Stomach (tissue), 4 donors: ENCODE measurements at regions not wholly inside any gene's neighbourhood (a gene's known extent, or its start where the extent isn't known, plus 50 kb on each side); places are given as distances from the start of the nearest gene placed in this dataset.

Experiments used
- CTCF ChIP-seq, 7 experiments: fragments of 450-650 bp in 4 of 7; fragments of 200-600 bp in 3 of 7; sonication (generic) in 3 of 7; IDR thresholded peaks; one replicate each; pipeline ENCODE4 v1.5.1; 2016 to 2019; ENCODE audit warnings: antibody characterized with exemption in 7 of 7, control low read depth in 2 of 7, mild to moderate bottlenecking in 1 of 7
- EP300 ChIP-seq: sonication (generic); formaldehyde crosslinking; IDR thresholded peaks from one replicate; pipeline ENCODE4 v1.6.1; 2017; ENCODE audit warnings: antibody characterized with exemption
- POLR2A ChIP-seq, 4 donors: fragments of 450-650 bp; IDR thresholded peaks; one replicate each; pipeline ENCODE4 v1.6.1; 2016; ENCODE audit warnings: antibody characterized with exemption in 4 of 4, control low read depth in 2 of 4, mild to moderate bottlenecking in 1 of 4, moderate library complexity in 1 of 4
- POLR2AphosphoS5 ChIP-seq, 3 donors: sonication (generic); formaldehyde crosslinking; IDR thresholded peaks; one replicate each; pipeline ENCODE4 v1.6.1; 2016; ENCODE audit warnings: antibody characterized with exemption in 3 of 3

- no peak for TF ChIP-seq CTCF (IDR thresholded peaks at IDR 0.05)
- no peak for TF ChIP-seq POLR2A (IDR thresholded peaks at IDR 0.05)
- TF ChIP-seq POLR2AphosphoS5 (IDR thresholded peaks at IDR 0.05) = no peak
- TF ChIP-seq EP300 = no peak
Observed at GRCh38 chr15:88344786-88345185, 88.2 kb upstream of the NTRK3 start.
